Kidney tubule cell (primary cell): ENCODE measurements at regions not wholly inside any gene's neighbourhood (a gene's known extent, or its start where the extent isn't known, plus 50 kb on each side); places are given as distances from the start of the nearest gene placed in this dataset.
"Not testable (repeated sequence)": the region's sequence is repeated elsewhere in the genome, so short reads cannot be mapped to it uniquely, and the experiment has no call there.

ENCODE experiments used
- DNase-seq: peaks from one replicate; pipeline ENCODE4 v3.0.0-alpha.2; 2018; ENCODE audit warnings: low spot score

GRCh38 chr7:86201767-86202166, 441.9 kb upstream of the GRM3 start:
- DNase-seq: no peak

GRCh38 chr7:86199881-86200614, 443.7 kb upstream of the GRM3 start:
- DNase-seq: no peak

GRCh38 chr7:86190351-86190750, 453.4 kb upstream of the GRM3 start:
- no peak for DNase-seq

GRCh38 chr7:86181474-86181873, 462.2 kb upstream of the GRM3 start:
- DNase-seq: no peak

GRCh38 chr7:86164827-86165226, 478.9 kb upstream of the GRM3 start:
- DNase-seq: no peak

GRCh38 chr7:86158111-86158510, 485.6 kb upstream of the GRM3 start:
- no peak for DNase-seq

GRCh38 chr7:86155623-86156022, 488.1 kb upstream of the GRM3 start:
- DNase-seq: no peak

GRCh38 chr7:86152926-86153325, 490.8 kb upstream of the GRM3 start:
- no peak for DNase-seq

GRCh38 chr7:86149024-86149665, 494.6 kb upstream of the GRM3 start:
- DNase-seq: no peak

- DNase-seq: no peak
These were observed 495.2 kb upstream of the GRM3 start for GRCh38 chr7:86148501-86148900.

- DNase-seq: no peak
These were observed 506.4 kb upstream of the GRM3 start for GRCh38 chr7:86137343-86137742.

- DNase-seq: no peak
These were observed 513.4 kb upstream of the GRM3 start for GRCh38 chr7:86130268-86130667.

GRCh38 chr7:86123476-86123875, 520.2 kb upstream of the GRM3 start:
- DNase-seq: no peak

- no peak for DNase-seq
These were observed 549.5 kb upstream of the GRM3 start for GRCh38 chr7:86094166-86094669.

- no peak for DNase-seq
These were observed 552.3 kb upstream of the GRM3 start for GRCh38 chr7:86091369-86091768.

GRCh38 chr7:86089455-86089854, 554.3 kb upstream of the GRM3 start:
- no peak for DNase-seq

GRCh38 chr7:86064572-86064971, 579.1 kb upstream of the GRM3 start:
- DNase-seq: not testable (repeated sequence)

- DNase-seq: no peak
These were observed 585.1 kb upstream of the GRM3 start for GRCh38 chr7:86058649-86059048.

GRCh38 chr7:86050918-86051317, 592.8 kb upstream of the GRM3 start:
- no peak for DNase-seq

- DNase-seq: no peak
These were observed 593.8 kb upstream of the GRM3 start for GRCh38 chr7:86049910-86050309.

- DNase-seq: not testable (repeated sequence)
These were observed 598.5 kb upstream of the GRM3 start for GRCh38 chr7:86045197-86045596.

GRCh38 chr7:86025807-86026206, 617.9 kb upstream of the GRM3 start:
- no peak for DNase-seq

- DNase-seq: no peak
These were observed 630.0 kb upstream of the GRM3 start for GRCh38 chr7:86013662-86014061.

- no peak for DNase-seq
These were observed 630.7 kb upstream of the GRM3 start for GRCh38 chr7:86012971-86013370.
